CD4-positive, alpha-beta T cell treated with Interleukin-15 for 1 hour (primary cell): ENCODE measurements at regions not wholly inside any gene's neighbourhood (a gene's known extent, or its start where the extent isn't known, plus 50 kb on each side); places are given as distances from the start of the nearest gene placed in this dataset.

Source experiments
- DNase-seq: peaks from one replicate; pipeline ENCODE4 v3.0.0-alpha.2; 2020

- no peak for DNase-seq
Measured at GRCh38 chr7:22909917-22910316, 87.3 kb upstream of the TOMM7 start.

- no peak for DNase-seq
Measured at GRCh38 chr7:22907805-22908204, 85.2 kb upstream of the TOMM7 start.

GRCh38 chr7:22900784-22901183 lies 78.1 kb upstream of the TOMM7 start:
- no peak for DNase-seq

- DNase-seq, result no peak
Measured at GRCh38 chr7:22900101-22900500, 77.5 kb upstream of the TOMM7 start.

- no peak for DNase-seq
Measured at GRCh38 chr7:22896917-22897316, 74.3 kb upstream of the TOMM7 start.

GRCh38 chr7:22895828-22896165 lies 73.1 kb upstream of the TOMM7 start:
- DNase-seq, result no peak

GRCh38 chr7:22895140-22895827 lies 72.6 kb upstream of the TOMM7 start:
- no peak for DNase-seq

- DNase-seq, result no peak
Measured at GRCh38 chr7:22894546-22894945, 71.9 kb upstream of the TOMM7 start.

- DNase-seq, result no peak
Measured at GRCh38 chr7:22890773-22891172, 68.1 kb upstream of the TOMM7 start.

GRCh38 chr7:22885797-22886261 lies 63.2 kb upstream of the TOMM7 start:
- DNase-seq, result peak; percentile 25

GRCh38 chr7:22884911-22885788 lies 62.5 kb upstream of the TOMM7 start:
- DNase-seq, result no peak

GRCh38 chr7:22882106-22882505 lies 59.5 kb upstream of the TOMM7 start:
- no peak for DNase-seq

- DNase-seq, result no peak
Measured at GRCh38 chr7:22879709-22880306, 57.2 kb upstream of the TOMM7 start.

- DNase-seq, result no peak
Measured at GRCh38 chr7:22879280-22879679, 56.6 kb upstream of the TOMM7 start.

- DNase-seq, result no peak
Measured at GRCh38 chr7:22876986-22877729, 54.5 kb upstream of the TOMM7 start.

- DNase-seq, result no peak
Measured at GRCh38 chr7:22875470-22875869, 52.8 kb upstream of the TOMM7 start.

- DNase-seq, result no peak
Measured at GRCh38 chr7:22874904-22875303, 52.3 kb upstream of the TOMM7 start.
